ENCODE measurements at regions not wholly inside any gene's neighbourhood (a gene's known extent, or its start where the extent isn't known, plus 50 kb on each side); places are given as distances from the start of the nearest gene placed in this dataset.

DNA sequence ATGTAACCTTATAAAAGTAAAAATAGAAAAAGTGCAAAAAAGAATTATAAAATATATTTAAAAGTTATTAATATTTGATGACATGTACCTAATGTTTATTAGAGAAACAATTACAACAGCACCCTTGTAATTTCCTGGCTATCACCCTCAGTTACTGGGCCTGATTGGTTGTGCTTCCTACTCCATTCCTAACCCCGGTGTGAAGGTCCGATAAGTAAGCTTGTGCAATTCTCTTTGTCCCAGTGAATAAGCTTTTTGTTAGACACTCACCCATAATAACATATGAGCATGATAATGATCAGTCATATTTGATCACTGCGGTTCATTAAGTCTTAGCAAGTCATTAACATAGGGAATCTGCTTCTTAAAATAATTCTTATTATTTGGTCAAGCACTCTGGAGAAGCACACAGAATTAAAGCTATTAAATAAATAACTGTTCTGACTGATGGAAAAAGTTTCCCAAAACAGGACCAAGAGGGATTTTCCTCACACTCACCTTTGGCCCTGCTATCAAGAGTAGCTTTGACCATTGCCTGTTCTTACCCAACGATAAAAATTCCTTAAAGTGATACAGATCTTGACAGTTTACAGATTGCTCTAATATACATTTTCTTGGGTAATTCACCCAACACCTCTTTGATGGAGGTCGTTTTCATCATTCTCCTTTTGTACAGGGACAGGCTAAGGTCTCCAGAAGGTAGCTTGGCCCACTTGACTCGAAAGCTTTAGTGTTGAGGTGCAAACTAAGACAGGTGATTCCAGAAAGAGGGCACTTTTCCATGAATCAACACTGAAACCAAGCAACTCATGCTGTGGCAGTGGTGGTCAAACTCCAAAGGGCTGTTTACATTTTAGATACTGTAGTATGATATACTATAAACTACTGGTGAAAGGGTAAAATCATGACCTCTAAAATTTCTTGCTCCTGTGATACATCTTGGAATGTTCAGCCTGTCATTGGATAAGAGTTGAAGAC lies 543.0 kb upstream of the KCNMB2 start:
- Mint-ChIP-seq H3K4me1 (ENCODE audit: unreplicated experiment) (peaks cover 3% of the 10 kb centered on the region), H3K27ac (ENCODE audit: unreplicated experiment) (no peak overlapping the region)

DNA sequence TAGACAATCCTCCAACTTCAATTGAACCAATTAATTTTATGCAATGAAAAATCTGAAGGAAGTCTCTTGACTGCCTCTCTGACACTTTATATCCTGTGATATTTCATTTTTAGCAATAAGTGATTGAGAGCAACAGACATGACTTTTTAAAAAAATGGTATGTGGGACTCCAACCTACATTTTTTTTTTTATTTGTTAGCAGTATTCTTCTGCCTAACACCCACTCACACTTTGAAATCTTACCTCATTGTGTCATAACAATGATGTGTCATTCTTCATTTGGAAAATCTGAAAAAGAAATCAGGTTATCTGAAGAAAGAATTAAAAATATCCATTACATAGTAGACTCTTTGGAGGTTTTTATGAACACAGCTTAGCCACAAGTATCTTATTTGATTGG lies 541.3 kb upstream of the KCNMB2 start:
- Mint-ChIP-seq H3K27ac (ENCODE audit: unreplicated experiment) (no peak overlapping the region), H3K9me3 (ENCODE audit: unreplicated experiment) (peaks cover 7% of the 10 kb centered on the region), H3K36me3 (ENCODE audit: unreplicated experiment) (peaks cover 4% of the 10 kb centered on the region), H3K27me3 (ENCODE audit: unreplicated experiment) (no peaks in the 10 kb centered on the region), H3K4me3 (ENCODE audit: unreplicated experiment) (no peak overlapping the region), H3K4me1 (ENCODE audit: unreplicated experiment) (peaks cover 3% of the 10 kb centered on the region)
- DNase-seq (ENCODE audit: extremely low spot score, unreplicated experiment), result no peak
- TF ChIP-seq, protein P1, sequence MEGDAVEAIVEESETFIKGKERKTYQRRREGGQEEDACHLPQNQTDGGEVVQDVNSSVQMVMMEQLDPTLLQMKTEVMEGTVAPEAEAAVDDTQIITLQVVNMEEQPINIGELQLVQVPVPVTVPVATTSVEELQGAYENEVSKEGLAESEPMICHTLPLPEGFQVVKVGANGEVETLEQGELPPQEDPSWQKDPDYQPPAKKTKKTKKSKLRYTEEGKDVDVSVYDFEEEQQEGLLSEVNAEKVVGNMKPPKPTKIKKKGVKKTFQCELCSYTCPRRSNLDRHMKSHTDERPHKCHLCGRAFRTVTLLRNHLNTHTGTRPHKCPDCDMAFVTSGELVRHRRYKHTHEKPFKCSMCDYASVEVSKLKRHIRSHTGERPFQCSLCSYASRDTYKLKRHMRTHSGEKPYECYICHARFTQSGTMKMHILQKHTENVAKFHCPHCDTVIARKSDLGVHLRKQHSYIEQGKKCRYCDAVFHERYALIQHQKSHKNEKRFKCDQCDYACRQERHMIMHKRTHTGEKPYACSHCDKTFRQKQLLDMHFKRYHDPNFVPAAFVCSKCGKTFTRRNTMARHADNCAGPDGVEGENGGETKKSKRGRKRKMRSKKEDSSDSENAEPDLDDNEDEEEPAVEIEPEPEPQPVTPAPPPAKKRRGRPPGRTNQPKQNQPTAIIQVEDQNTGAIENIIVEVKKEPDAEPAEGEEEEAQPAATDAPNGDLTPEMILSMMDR (IDR thresholded peaks at IDR 0.05), result no peak

More for the DNA sequence above, 543.0 kb upstream of the KCNMB2 start:
- Mint-ChIP-seq H3K36me3 (ENCODE audit: unreplicated experiment) (no peaks in the 10 kb centered on the region), H3K9me3 (ENCODE audit: unreplicated experiment) (no peaks in the 10 kb centered on the region), H3K27me3 (ENCODE audit: unreplicated experiment) (no peaks in the 10 kb centered on the region), H3K4me3 (ENCODE audit: unreplicated experiment) (no peak overlapping the region)
- TF ChIP-seq, protein P1 (IDR thresholded peaks at IDR 0.05), result no peak
- no peak for DNase-seq (ENCODE audit: extremely low spot score, unreplicated experiment)

DNA sequence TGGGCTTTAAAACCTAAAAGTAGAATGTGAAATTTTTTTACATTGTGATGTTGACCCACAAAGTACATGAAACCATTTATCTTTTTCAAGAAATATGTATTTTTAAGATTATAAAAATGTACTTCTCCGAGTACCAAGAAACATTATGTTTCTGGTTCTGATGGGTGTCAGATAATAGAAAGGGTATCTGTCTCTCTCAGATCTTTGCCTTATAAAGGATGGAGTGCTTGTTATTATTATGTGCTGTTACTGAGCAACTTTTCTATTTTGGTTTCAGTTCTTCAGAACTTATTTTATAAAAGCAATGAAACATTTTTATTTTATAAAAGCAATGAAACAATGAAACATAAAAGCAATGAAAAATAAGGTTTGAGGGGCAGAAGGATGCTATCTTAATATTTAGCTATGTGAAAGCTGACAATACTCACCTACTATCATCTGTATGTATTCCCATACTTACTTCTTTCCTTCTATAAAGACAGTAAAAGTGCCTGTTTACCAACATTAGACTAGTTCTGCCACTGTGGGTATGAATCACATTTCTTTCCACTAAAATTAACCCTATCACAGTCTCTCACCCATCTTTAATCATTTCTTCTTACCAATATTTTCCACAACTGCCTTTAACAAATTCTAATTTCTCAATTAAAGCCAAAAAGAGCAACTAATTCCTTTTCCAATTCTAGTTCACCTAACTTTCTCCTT lies 540.7 kb upstream of the KCNMB2 start:
- peaks cover 7% of the 10 kb centered on the region for H3K9me3 Mint-ChIP-seq (ENCODE audit: unreplicated experiment)
- H3K27ac Mint-ChIP-seq (ENCODE audit: unreplicated experiment), result no peak overlapping the region
- H3K36me3 Mint-ChIP-seq (ENCODE audit: unreplicated experiment), result peaks cover 4% of the 10 kb centered on the region
- TF ChIP-seq, protein P1 (IDR thresholded peaks at IDR 0.05), result no peak
- peaks cover 3% of the 10 kb centered on the region for H3K4me1 Mint-ChIP-seq (ENCODE audit: unreplicated experiment)
- no peak for DNase-seq (ENCODE audit: extremely low spot score, unreplicated experiment)
- H3K27me3 Mint-ChIP-seq (ENCODE audit: unreplicated experiment), result no peaks in the 10 kb centered on the region
- no peak overlapping the region for H3K4me3 Mint-ChIP-seq (ENCODE audit: unreplicated experiment)

DNA sequence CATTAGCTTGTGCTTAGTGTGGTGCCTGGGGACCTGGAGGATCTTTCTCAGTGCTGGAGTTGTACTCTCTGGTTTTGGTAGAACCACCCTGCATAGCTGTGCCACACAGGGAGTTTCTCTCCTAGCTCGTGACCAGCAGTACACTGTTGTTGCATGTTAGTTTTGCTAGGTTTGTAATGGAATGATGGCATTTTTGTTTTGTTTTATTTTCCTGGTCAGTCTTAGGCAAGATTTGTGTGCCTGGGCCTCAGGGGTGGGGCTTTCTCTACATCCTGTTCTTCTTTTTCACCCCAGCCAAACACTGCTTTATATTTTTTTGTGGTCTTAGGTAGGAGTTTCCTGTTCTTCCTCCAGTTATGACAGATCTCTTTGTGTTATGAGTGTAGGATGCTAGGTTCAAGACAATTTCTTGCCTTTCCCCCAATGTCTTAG lies 534.5 kb upstream of the KCNMB2 start:
- peaks cover 4% of the 10 kb centered on the region for H3K36me3 Mint-ChIP-seq (ENCODE audit: unreplicated experiment)
- no peaks in the 10 kb centered on the region for H3K27me3 Mint-ChIP-seq (ENCODE audit: unreplicated experiment)
- peaks cover 13% of the 10 kb centered on the region for H3K9me3 Mint-ChIP-seq (ENCODE audit: unreplicated experiment)
- H3K4me3 Mint-ChIP-seq (ENCODE audit: unreplicated experiment), result no peak overlapping the region
- H3K27ac Mint-ChIP-seq (ENCODE audit: unreplicated experiment), result peak overlapping the region; percentile 29
- no peak for DNase-seq (ENCODE audit: extremely low spot score, unreplicated experiment)
- TF ChIP-seq, protein P1 (IDR thresholded peaks at IDR 0.05), result no peak
- peaks cover 12% of the 10 kb centered on the region for H3K4me1 Mint-ChIP-seq (ENCODE audit: unreplicated experiment)

DNA sequence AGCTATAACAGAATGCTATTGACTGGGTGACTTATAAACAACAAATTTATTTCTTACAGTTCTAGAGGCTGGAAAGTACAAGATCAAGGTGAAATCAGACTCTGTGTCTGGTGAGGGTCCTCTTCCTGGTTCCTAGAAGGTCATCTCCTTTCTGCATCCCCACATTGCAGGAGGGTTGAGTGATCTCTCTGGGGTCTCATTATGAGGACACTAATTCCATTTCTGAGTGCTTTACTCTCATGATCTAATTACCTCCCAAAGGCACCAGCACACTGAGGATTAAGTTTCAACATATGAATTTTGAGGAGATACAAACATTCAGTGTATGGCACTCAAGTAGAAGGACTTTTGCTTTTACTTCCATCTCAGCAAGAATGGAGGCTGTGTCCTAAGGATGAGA lies 534.1 kb upstream of the KCNMB2 start:
- no peaks in the 10 kb centered on the region for H3K27me3 Mint-ChIP-seq (ENCODE audit: unreplicated experiment)
- TF ChIP-seq, protein P1 (IDR thresholded peaks at IDR 0.05), result no peak
- peaks cover 12% of the 10 kb centered on the region for H3K4me1 Mint-ChIP-seq (ENCODE audit: unreplicated experiment)
- peaks cover 4% of the 10 kb centered on the region for H3K36me3 Mint-ChIP-seq (ENCODE audit: unreplicated experiment)
- no peak for DNase-seq (ENCODE audit: extremely low spot score, unreplicated experiment)
- no peak overlapping the region for H3K4me3 Mint-ChIP-seq (ENCODE audit: unreplicated experiment)
- H3K27ac Mint-ChIP-seq (ENCODE audit: unreplicated experiment), result peak overlapping the region; percentile 29
- H3K9me3 Mint-ChIP-seq (ENCODE audit: unreplicated experiment), result peaks cover 13% of the 10 kb centered on the region
